ENCODE measurements at regions not wholly inside any gene's neighbourhood (a gene's known extent, or its start where the extent isn't known, plus 50 kb on each side); places are given as distances from the start of the nearest gene placed in this dataset.
A peak's percentile ranks its signal among the peaks of the same experiment; 100 is the strongest.

DNA sequence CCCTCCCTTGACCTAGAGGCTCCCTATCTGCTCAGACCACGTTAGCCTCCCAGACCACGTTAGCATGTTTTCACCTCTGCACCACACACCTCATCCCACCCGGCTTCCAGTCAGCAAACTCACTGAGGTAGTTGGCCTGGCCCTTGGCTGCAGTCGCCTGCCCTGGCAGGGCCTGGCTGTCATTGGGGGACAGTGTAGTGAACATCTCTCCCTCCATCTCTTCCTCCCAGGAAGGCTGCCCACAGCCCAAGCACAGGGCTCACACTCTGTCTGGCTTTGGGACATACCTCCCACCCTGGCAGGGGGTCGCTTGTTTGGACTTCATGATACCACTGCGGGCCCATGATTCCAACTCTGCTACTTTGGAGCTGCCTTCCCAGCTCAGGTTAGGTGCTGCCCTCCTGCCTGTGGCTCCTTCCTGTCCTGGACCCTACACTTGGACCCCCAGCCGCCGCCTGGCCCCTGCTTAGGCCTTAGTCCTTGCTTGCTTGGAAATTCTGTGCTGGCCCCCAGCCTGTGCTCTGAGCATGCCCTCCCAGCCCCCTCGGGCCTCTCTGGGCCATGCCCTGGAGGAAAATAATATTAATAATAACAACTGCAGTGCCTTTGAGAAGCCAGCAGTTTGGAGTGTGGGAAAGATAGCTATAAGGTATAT, 167.7 kb downstream of the COPRS start:
- H3K4me1 ChIP-seq = peaks cover 6 to 35% of the 10 kb centered on the region in 2 donors

DNA sequence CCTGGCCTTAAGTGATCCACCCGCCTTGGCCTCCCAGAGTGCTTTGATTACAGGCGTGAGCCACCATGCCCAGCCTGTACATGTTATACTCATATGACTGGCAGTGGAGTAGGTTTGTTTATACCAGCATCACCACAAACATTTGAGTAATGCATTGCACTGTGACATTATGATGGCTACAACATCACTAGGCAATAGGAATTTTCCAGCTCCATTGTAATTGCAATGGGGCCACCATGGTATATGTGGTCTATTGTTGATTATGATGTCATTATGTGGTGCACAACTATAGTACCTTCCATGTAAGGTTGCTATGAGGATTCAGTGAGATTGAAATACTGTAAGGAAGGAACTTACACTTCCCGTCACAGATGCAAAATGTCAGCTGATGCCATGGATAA, 168.9 kb downstream of the COPRS start:
- peaks cover 0 to 23% of the 10 kb centered on the region in 2 donors for H3K4me1 ChIP-seq
- no peaks in the 10 kb centered on the region for H3K36me3 ChIP-seq
- H3K27me3 ChIP-seq = no peaks in the 10 kb centered on the region
- no peak for DNase-seq (ENCODE audit: low spot score in 2 of 2)
- TF ChIP-seq, protein P1, sequence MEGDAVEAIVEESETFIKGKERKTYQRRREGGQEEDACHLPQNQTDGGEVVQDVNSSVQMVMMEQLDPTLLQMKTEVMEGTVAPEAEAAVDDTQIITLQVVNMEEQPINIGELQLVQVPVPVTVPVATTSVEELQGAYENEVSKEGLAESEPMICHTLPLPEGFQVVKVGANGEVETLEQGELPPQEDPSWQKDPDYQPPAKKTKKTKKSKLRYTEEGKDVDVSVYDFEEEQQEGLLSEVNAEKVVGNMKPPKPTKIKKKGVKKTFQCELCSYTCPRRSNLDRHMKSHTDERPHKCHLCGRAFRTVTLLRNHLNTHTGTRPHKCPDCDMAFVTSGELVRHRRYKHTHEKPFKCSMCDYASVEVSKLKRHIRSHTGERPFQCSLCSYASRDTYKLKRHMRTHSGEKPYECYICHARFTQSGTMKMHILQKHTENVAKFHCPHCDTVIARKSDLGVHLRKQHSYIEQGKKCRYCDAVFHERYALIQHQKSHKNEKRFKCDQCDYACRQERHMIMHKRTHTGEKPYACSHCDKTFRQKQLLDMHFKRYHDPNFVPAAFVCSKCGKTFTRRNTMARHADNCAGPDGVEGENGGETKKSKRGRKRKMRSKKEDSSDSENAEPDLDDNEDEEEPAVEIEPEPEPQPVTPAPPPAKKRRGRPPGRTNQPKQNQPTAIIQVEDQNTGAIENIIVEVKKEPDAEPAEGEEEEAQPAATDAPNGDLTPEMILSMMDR (IDR thresholded peaks at IDR 0.05) = no peak
- H3K4me3 ChIP-seq = no peak overlapping the region
- no peak overlapping the region for H3K27ac ChIP-seq
- intact Hi-C loops (cut with DNase I) = no loop called here
- no peaks in the 10 kb centered on the region for H3K9me3 ChIP-seq

More for the DNA sequence above, 167.7 kb downstream of the COPRS start:
- TF ChIP-seq, protein P1 (IDR thresholded peaks at IDR 0.05) = no peak
- Histone ChIP-seq H3K9me3 (no peaks in the 10 kb centered on the region), H3K27me3 (no peaks in the 10 kb centered on the region), H3K36me3 (no peaks in the 10 kb centered on the region), H3K4me3 (no peak overlapping the region), H3K27ac (peak overlapping the region in 1 of 2 donors; percentile 38)
- intact Hi-C loops (cut with DNase I) = no loop called here
- peak in 1 of 2 donors; percentile 42 for DNase-seq (ENCODE audit: low spot score in 2 of 2)

DNA sequence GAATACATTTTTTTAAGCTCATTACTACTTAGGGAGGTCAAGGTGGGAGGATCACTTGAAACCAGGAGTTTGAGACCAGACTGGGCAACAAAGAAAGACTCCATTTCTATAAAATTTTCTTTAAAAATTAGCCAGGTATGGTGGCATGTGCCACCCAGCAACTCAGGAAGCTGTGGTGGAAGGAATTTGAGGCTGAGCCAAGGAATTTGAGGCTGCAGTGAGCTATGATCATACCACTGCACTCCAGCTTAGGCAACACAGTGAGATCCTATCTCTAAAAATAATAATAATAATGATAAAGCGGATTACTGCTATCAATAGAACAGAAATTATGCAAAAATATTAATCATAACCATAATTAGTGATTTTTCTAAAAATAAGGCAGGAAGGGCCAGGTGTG, 170.3 kb downstream of the COPRS start:
- Histone ChIP-seq H3K27me3 (no peaks in the 10 kb centered on the region), H3K9me3 (no peaks in the 10 kb centered on the region), H3K4me3 (no peak overlapping the region), H3K36me3 (no peaks in the 10 kb centered on the region), H3K4me1 (peaks cover 0 to 14% of the 10 kb centered on the region in 2 donors), H3K27ac (no peak overlapping the region)
- TF ChIP-seq, protein P1 (IDR thresholded peaks at IDR 0.05) = no peak
- DNase-seq (ENCODE audit: low spot score in 2 of 2) = no peak
- intact Hi-C loops (cut with DNase I) = no loop called here

DNA sequence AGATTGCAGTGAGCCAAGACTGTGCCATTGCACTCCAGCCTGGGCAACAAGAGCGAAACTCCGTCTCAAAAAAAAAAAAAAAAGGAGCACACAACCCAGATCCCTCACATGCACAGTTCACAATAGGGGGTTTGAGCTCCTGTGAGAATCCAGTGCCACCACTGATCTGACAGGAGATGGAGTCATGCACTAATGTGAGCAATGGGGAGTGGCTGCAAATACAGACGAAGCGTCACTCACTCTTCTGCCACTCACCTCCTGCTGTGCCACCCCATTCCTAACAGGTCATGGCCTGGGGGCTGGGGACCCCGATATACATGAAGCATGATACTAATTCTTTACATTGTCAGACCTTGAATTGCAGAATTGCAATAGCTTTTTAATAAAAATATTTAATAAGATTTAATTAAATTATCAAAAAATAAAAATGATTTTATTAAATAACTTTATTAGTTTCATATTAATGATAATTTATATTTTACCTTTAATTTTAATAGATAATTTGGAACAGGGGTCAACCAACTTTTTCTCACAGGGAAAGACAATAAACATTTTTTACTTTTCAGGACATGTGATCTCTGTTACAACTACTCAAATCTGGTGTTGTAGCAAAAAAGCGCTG, 171.4 kb downstream of the COPRS start:
- peak in 1 of 2 donors; percentile 42 for DNase-seq (ENCODE audit: low spot score in 2 of 2)
- Histone ChIP-seq H3K4me1 (peaks cover 0 to 11% of the 10 kb centered on the region in 2 donors), H3K36me3 (no peaks in the 10 kb centered on the region), H3K27me3 (no peaks in the 10 kb centered on the region), H3K27ac (no peak overlapping the region), H3K9me3 (no peaks in the 10 kb centered on the region), H3K4me3 (no peak overlapping the region)
- intact Hi-C loops (cut with DNase I) = no loop called here
- TF ChIP-seq, protein P1 (IDR thresholded peaks at IDR 0.05) = no peak

DNA sequence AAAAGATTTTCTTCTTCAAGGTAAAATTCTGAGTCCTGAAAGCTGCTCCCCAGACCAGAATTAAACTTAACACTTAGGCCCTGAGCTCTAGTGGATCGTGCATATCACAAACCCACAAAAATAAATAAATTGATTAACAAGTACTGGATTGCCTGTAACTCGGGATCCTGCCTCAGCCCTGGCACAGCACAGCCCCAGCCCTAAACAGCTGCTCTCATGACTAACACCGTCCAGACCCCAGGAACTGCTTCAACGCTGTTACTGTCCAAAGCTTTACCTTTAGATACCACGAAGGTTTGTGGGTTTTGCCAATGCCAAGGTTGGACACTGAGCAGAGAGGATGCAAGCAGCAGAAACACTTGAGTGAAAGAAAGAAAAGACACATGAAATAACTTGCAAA, 172.5 kb downstream of the COPRS start:
- intact Hi-C loops (cut with DNase I) = no loop called here

More for the DNA sequence above, 172.5 kb downstream of the COPRS start:
- Histone ChIP-seq H3K36me3 (no peaks in the 10 kb centered on the region), H3K27ac (no peak overlapping the region), H3K9me3 (no peaks in the 10 kb centered on the region), H3K4me1 (peaks cover 0 to 1% of the 10 kb centered on the region in 2 donors), H3K4me3 (no peak overlapping the region), H3K27me3 (no peaks in the 10 kb centered on the region)
- TF ChIP-seq, protein P1 (IDR thresholded peaks at IDR 0.05) = no peak
- DNase-seq (ENCODE audit: low spot score in 2 of 2) = peak in 1 of 2 donors; percentile 30
